SK-N-SH (cell line): ENCODE measurements at regions not wholly inside any gene's neighbourhood (a gene's known extent, or its start where the extent isn't known, plus 50 kb on each side); places are given as distances from the start of the nearest gene placed in this dataset.

ENCODE experiments used
- CTCF ChIA-PET: fragments of 300-600, 350-600 bp; formaldehyde crosslinking; extraction: SDS; loops from one replicate; lab custom pipeline; 2021; lab: Yijun Ruan, JAX
- POLR2A ChIA-PET: fragments of 350-600 bp; sonication (Branson Sonifier 250); formaldehyde crosslinking; extraction: SDS; loops from one replicate; lab custom pipeline; 2020; ENCODE audit warnings: antibody characterized with exemption, inconsistent platforms; lab: Yijun Ruan, JAX
- DNase-seq: peaks from one replicate; pipeline ENCODE4 v3.0.0; 2012
- H2AFZ ChIP-seq: fragments of 200-600 bp; sonication (generic); 2 replicates; pipeline ENCODE4 v1.8.1; 2016; ENCODE audit warnings: antibody characterized with exemption, mild to moderate bottlenecking, low read depth
- H3F3A ChIP-seq: fragments of 200-600 bp; sonication (generic); replicated peaks from 2 replicates; pipeline ENCODE3; 2016; ENCODE audit warnings: antibody characterized with exemption, mild to moderate bottlenecking; ENCODE audit not compliant: insufficient read depth
- H3K27ac ChIP-seq, 2 experiments: fragments of 200-500 bp in 1 of 2; fragments of 200-600 bp in 1 of 2; sonication (Bioruptor generic) in 1 of 2; sonication (generic), shearing (Covaris generic) in 1 of 2; 2 replicates each; pipeline versions ENCODE4 v1.5.1 to v1.6.1; 2014 to 2016; ENCODE audit warnings: low read depth in 2 of 2, inconsistent platforms in 1 of 2, low read length in 1 of 2, mild to moderate bottlenecking in 1 of 2, mixed read lengths in 1 of 2
- H3K27me3 ChIP-seq: fragments of 200-600 bp; sonication (generic), shearing (Covaris generic); 2 replicates; pipeline ENCODE4 v1.6.1; 2016; ENCODE audit warnings: mixed run types; ENCODE audit not compliant: insufficient read depth
- H3K36me3 ChIP-seq, 2 experiments: fragments of 200-500 bp in 1 of 2; fragments of 200-600 bp in 1 of 2; sonication (Bioruptor generic) in 1 of 2; sonication (generic) in 1 of 2; replicated peaks in 1 of 2; 2 replicates each; pipeline versions ENCODE3 to v1.5.1; 2014 to 2016; ENCODE audit warnings: low read length in 1 of 2, mild to moderate bottlenecking in 1 of 2; ENCODE audit not compliant: insufficient read depth in 2 of 2, control insufficient read depth in 1 of 2
- H3K4me1 ChIP-seq, 2 experiments: fragments of 200-500 bp in 1 of 2; fragments of 200-600 bp in 1 of 2; sonication (Bioruptor generic) in 1 of 2; sonication (generic), shearing (Covaris generic) in 1 of 2; 2 replicates each; pipeline versions ENCODE4 v1.5.1 to v1.6.1; 2014 to 2016; ENCODE audit warnings: low read depth in 1 of 2, low read length in 1 of 2, mixed run types in 1 of 2; ENCODE audit not compliant: insufficient read depth in 2 of 2, control insufficient read depth in 1 of 2
- H3K4me2 ChIP-seq: fragments of 200-600 bp; sonication (generic), shearing (Covaris generic); 2 replicates; pipeline ENCODE4 v1.6.1; 2017; ENCODE audit warnings: mixed run types
- H3K4me3 ChIP-seq, 2 experiments: fragments of 200-500 bp in 1 of 2; fragments of 200-600 bp in 1 of 2; sonication (Bioruptor generic) in 1 of 2; sonication (generic), shearing (Covaris generic) in 1 of 2; 2 replicates each; pipeline versions ENCODE4 v1.5.1 to v1.8.1; 2014 to 2016; ENCODE audit warnings: low read depth in 2 of 2, inconsistent platforms in 1 of 2, low read length in 1 of 2, mild to moderate bottlenecking in 1 of 2, mixed read lengths in 1 of 2, moderate library complexity in 1 of 2
- H3K79me2 ChIP-seq: fragments of 200-600 bp; sonication (generic); 2 replicates; pipeline ENCODE4 v1.8.1; 2017; ENCODE audit warnings: mild to moderate bottlenecking; ENCODE audit not compliant: insufficient read depth
- H3K9ac ChIP-seq: fragments of 200-600 bp; sonication (generic); 2 replicates; pipeline ENCODE4 v1.6.1; 2017; ENCODE audit warnings: mixed run types
- H3K9me2 ChIP-seq: fragments of 200-600 bp; sonication (generic); 2 replicates; pipeline ENCODE4 v1.6.1; 2017; ENCODE audit warnings: mixed run types
- H3K9me3 ChIP-seq: fragments of 200-600 bp; sonication (generic); 2 replicates; pipeline ENCODE4 v1.6.1; 2017; ENCODE audit warnings: mixed run types, mild to moderate bottlenecking, moderate library complexity
- H4K20me1 ChIP-seq: fragments of 200-600 bp; sonication (generic); 2 replicates; pipeline ENCODE4 v1.6.1; 2017; ENCODE audit warnings: mild to moderate bottlenecking, mixed run types; ENCODE audit not compliant: insufficient read depth
- CHD2 ChIP-seq: fragments of 150-350 bp; IDR thresholded peaks from 2 replicates; pipeline ENCODE4 v1.6.1; 2018; ENCODE audit warnings: low read length; ENCODE audit not compliant: partially characterized antibody
- EP300 ChIP-seq, 2 experiments: IDR thresholded peaks; 2 replicates each; pipeline versions ENCODE4 v1.4.0 to v1.6.1; 2012; ENCODE audit warnings: borderline replicate concordance in 1 of 2, low read depth in 1 of 2, low read length in 1 of 2
- FOSL2 ChIP-seq: IDR thresholded peaks from 2 replicates; pipeline ENCODE4 v1.4.0; 2012; ENCODE audit warnings: low read depth, mild to moderate bottlenecking, moderate library complexity, borderline replicate concordance
- FOXJ3 ChIP-seq: sonication (generic); formaldehyde crosslinking; IDR thresholded peaks from 2 replicates; pipeline ENCODE4 v1.5.1; 2020; ENCODE audit warnings: mild to moderate bottlenecking, missing genetic modification reagents
- FOXM1 ChIP-seq: IDR thresholded peaks from 2 replicates; pipeline ENCODE4 v1.4.0; 2012; ENCODE audit warnings: low read depth, mild to moderate bottlenecking
- JUND ChIP-seq: IDR thresholded peaks from 2 replicates; pipeline ENCODE4 v1.4.0; 2012
- MEF2A ChIP-seq: IDR thresholded peaks from 2 replicates; pipeline ENCODE4 v1.4.0; 2012; ENCODE audit warnings: low read depth, borderline replicate concordance
- NRF1 ChIP-seq: IDR thresholded peaks from 2 replicates; pipeline ENCODE4 v1.6.1; 2012; ENCODE audit warnings: low read depth, mild to moderate bottlenecking, low read length
- POLR2AphosphoS5 ChIP-seq: IDR thresholded peaks from 2 replicates; pipeline ENCODE4 v1.6.1; 2012; ENCODE audit warnings: low read depth, low read length
- RFX5 ChIP-seq: IDR thresholded peaks from 2 replicates; pipeline ENCODE4 v1.6.1; 2012; ENCODE audit warnings: mild to moderate bottlenecking, improper control_type of control experiment, low read length
- RXRA ChIP-seq: IDR thresholded peaks from 2 replicates; pipeline ENCODE4 v1.4.0; 2012; ENCODE audit warnings: low read depth, mild to moderate bottlenecking, borderline replicate concordance
- SMC3 ChIP-seq: IDR thresholded peaks from 2 replicates; pipeline ENCODE4 v1.6.1; 2012; ENCODE audit warnings: low read depth, low read length, improper control_type of control experiment
- WGBS: methylation state at CpG from one replicate; pipeline ENCODE4 v1.1.6; 2017; ENCODE audit warnings: low lambda C conversion rate; 5-methylcytosine and 5-hydroxymethylcytosine counted together
- TF ChIP-seq, protein P1 (sequence below): IDR thresholded peaks from 2 replicates; pipeline ENCODE4; 2012
- TF ChIP-seq, protein P2 (sequence below): IDR thresholded peaks from 2 replicates; pipeline ENCODE4 v1.4.0; 2012; ENCODE audit warnings: low read depth, borderline replicate concordance
- TF ChIP-seq, protein P3 (sequence below): fragments of 150-350 bp; IDR thresholded peaks from 2 replicates; pipeline ENCODE4 v1.6.1; 2017; ENCODE audit warnings: antibody characterized with exemption, low read length, low read depth, borderline replicate concordance
- TF ChIP-seq, protein P4 (sequence below): fragments of 150-350 bp; IDR thresholded peaks from 2 replicates; pipeline ENCODE4 v1.6.1; 2016; ENCODE audit warnings: mild to moderate bottlenecking, low read depth, low read length
- TF ChIP-seq, protein P5 (sequence below): IDR thresholded peaks from 2 replicates; pipeline ENCODE4 v1.4.0; 2012; ENCODE audit warnings: low read depth

DNA sequence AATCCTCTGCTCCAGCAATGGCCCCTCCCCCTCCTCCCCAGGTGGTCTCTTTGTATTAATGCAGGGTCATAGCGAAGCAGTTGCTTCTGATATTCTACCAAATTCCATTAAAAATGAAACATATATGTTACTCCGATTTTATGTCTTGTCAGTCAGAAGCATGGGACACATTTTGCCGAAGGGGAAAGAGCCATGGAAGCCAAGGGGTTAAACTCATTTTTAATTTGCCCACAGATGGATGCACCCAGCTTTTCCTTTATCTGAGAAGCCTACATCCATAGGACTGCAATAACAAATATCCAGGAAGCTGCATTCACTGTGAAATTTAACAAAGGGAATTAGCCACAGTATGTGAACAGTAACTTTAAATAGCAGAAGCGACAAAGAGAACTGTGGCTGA lies 688.2 kb downstream of the QKI start:
- 21% methylated on average over 4 of the region's 4 CpGs for WGBS
- H4K20me1 ChIP-seq: no peaks in the 10 kb centered on the region
- no peaks in the 10 kb centered on the region for H3K9me3 ChIP-seq
- no peaks in the 10 kb centered on the region for H3K79me2 ChIP-seq
- DNase-seq: no peak
- POLR2A ChIA-PET: no interaction called here
- H3K9me2 ChIP-seq: no peaks in the 10 kb centered on the region
- CTCF ChIA-PET: no interaction called here
- no peaks in the 10 kb centered on the region for H3F3A ChIP-seq
- no peaks in the 10 kb centered on the region for H3K36me3 ChIP-seq
- no peak overlapping the region for H3K9ac ChIP-seq
- H3K27ac ChIP-seq: no peak overlapping the region
- H3K4me2 ChIP-seq: no peak overlapping the region
- H3K27me3 ChIP-seq: no peaks in the 10 kb centered on the region
- H3K4me3 ChIP-seq: no peak overlapping the region
- TF ChIP-seq JUND (no peak), EP300 (IDR thresholded peaks at IDR 0.05; ENCODE audit: borderline replicate concordance in 1 of 2, low read depth in 1 of 2, low read length in 1 of 2) (no peak), RXRA (no peak), MEF2A (no peak), SMC3 (no peak), NRF1 (no peak), FOXM1 (no peak), POLR2AphosphoS5 (no peak), RFX5 (no peak), FOXJ3 (CRISPR knock-in tag) (no peak), FOSL2 (no peak), CHD2 (no peak)
- TF ChIP-seq, protein P1, sequence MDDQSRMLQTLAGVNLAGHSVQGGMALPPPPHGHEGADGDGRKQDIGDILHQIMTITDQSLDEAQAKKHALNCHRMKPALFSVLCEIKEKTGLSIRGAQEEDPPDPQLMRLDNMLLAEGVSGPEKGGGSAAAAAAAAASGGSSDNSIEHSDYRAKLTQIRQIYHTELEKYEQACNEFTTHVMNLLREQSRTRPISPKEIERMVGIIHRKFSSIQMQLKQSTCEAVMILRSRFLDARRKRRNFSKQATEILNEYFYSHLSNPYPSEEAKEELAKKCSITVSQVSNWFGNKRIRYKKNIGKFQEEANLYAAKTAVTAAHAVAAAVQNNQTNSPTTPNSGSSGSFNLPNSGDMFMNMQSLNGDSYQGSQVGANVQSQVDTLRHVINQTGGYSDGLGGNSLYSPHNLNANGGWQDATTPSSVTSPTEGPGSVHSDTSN: no peak
- TF ChIP-seq, protein P2, sequence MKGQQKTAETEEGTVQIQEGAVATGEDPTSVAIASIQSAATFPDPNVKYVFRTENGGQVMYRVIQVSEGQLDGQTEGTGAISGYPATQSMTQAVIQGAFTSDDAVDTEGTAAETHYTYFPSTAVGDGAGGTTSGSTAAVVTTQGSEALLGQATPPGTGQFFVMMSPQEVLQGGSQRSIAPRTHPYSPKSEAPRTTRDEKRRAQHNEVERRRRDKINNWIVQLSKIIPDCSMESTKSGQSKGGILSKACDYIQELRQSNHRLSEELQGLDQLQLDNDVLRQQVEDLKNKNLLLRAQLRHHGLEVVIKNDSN: no peak
- TF ChIP-seq, protein P3, sequence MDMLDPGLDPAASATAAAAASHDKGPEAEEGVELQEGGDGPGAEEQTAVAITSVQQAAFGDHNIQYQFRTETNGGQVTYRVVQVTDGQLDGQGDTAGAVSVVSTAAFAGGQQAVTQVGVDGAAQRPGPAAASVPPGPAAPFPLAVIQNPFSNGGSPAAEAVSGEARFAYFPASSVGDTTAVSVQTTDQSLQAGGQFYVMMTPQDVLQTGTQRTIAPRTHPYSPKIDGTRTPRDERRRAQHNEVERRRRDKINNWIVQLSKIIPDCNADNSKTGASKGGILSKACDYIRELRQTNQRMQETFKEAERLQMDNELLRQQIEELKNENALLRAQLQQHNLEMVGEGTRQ: no peak
- TF ChIP-seq, protein P4, sequence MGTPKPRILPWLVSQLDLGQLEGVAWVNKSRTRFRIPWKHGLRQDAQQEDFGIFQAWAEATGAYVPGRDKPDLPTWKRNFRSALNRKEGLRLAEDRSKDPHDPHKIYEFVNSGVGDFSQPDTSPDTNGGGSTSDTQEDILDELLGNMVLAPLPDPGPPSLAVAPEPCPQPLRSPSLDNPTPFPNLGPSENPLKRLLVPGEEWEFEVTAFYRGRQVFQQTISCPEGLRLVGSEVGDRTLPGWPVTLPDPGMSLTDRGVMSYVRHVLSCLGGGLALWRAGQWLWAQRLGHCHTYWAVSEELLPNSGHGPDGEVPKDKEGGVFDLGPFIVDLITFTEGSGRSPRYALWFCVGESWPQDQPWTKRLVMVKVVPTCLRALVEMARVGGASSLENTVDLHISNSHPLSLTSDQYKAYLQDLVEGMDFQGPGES: no peak
- TF ChIP-seq, protein P5, sequence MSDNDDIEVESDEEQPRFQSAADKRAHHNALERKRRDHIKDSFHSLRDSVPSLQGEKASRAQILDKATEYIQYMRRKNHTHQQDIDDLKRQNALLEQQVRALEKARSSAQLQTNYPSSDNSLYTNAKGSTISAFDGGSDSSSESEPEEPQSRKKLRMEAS: no peak
- TF ChIP-seq, all 33 proteins: peak for 0
- H3K4me1 ChIP-seq: no peaks in the 10 kb centered on the region
- H2AFZ ChIP-seq: no peak overlapping the region
